ENCODE measurements at regions not wholly inside any gene's neighbourhood (a gene's known extent, or its start where the extent isn't known, plus 50 kb on each side); places are given as distances from the start of the nearest gene placed in this dataset.

DNA sequence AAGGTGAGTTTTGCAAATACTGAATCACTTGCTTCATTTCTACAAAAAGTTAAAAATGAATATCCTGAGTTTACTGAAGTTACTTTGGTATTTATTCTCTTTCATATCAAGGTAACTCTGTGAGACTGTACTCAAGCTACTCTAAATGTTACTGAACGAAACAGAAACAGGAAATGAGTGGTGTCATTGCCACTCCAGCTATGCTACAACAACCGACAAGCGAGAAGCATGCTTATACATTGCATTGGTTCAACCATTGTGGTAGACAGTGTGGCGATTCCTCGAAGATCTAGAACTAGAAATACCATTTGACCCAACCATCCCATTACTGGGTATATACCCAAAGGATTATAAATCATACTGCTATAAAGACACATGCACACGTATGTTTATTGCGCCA lies 313.2 kb upstream of the THBS1 start:
- no peaks in the 10 kb centered on the region for H3K27me3 ChIP-seq (ENCODE audit: control insufficient read depth, insufficient read depth, low read length, poor library complexity, severe bottlenecking)

DNA sequence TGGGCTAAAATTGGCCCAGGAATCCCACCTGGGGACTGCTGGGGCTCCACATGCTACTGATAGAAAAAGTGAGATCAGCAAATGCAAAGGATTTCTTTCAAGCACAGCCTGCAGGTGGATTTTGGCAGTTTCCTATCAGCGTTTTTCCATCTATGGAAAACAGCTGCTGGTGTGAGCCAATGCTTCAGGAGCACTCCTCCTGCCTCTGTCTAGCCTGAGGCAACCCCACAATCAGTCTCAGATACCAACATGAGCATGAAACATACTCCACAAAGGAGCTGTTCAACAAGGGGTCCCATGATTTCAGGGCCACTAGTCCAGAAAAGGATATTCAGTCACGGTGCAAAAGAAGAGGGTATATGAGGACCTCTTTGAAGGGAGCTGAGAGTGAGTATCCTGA lies 311.5 kb upstream of the THBS1 start:
- Histone ChIP-seq H3K27me3 (ENCODE audit: control insufficient read depth, insufficient read depth, low read length, poor library complexity, severe bottlenecking) (no peaks in the 10 kb centered on the region), H3K4me3 (ENCODE audit: insufficient read depth, low read depth, low read length) (no peak overlapping the region), H3K4me1 (ENCODE audit: control insufficient read depth, insufficient read depth, low read length) (no peaks in the 10 kb centered on the region), H3K9me3 (ENCODE audit: control insufficient read depth, low read length) (no peaks in the 10 kb centered on the region), H3K27ac (ENCODE audit: insufficient read depth, low read depth, low read length, poor library complexity, severe bottlenecking) (no peak overlapping the region), H3K36me3 (ENCODE audit: control insufficient read depth, insufficient read depth, low read length) (no peaks in the 10 kb centered on the region)
- 77 to 78% methylated on average over 2 of the region's 2 CpGs for WGBS, 2 experiments

More for the DNA sequence above, 313.2 kb upstream of the THBS1 start:
- H3K36me3 ChIP-seq (ENCODE audit: control insufficient read depth, insufficient read depth, low read length), result no peaks in the 10 kb centered on the region
- no peak overlapping the region for H3K4me3 ChIP-seq (ENCODE audit: insufficient read depth, low read depth, low read length)
- no peak overlapping the region for H3K27ac ChIP-seq (ENCODE audit: insufficient read depth, low read depth, low read length, poor library complexity, severe bottlenecking)
- H3K4me1 ChIP-seq (ENCODE audit: control insufficient read depth, insufficient read depth, low read length), result no peaks in the 10 kb centered on the region
- no peaks in the 10 kb centered on the region for H3K9me3 ChIP-seq (ENCODE audit: control insufficient read depth, low read length)
- 85 to 95% methylated on average over 3 to 4 of the region's 7 CpGs for WGBS, 2 experiments

DNA sequence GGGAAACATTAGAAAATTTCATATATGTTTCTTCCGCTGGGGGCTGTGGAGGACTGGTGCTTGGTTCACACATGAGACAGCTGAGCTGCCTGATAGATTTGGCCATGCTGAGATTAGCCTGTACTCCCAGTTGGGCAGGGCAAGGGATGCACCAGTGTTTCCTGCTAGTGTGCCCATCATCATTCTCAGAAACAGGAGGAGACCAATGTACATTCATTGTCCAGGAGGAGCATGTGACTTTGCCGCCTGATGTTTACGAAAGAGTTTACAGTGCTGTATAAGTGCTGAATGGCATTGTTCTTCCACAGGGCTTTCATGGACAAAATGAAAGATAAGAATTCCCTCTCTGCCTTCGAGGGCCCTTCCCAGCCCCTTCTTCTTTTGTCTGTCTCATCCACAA lies 311.1 kb upstream of the THBS1 start:
- Histone ChIP-seq H3K9me3 (ENCODE audit: control insufficient read depth, low read length) (no peaks in the 10 kb centered on the region), H3K36me3 (ENCODE audit: control insufficient read depth, insufficient read depth, low read length) (no peaks in the 10 kb centered on the region), H3K27ac (ENCODE audit: insufficient read depth, low read depth, low read length, poor library complexity, severe bottlenecking) (no peak overlapping the region), H3K4me1 (ENCODE audit: control insufficient read depth, insufficient read depth, low read length) (no peaks in the 10 kb centered on the region), H3K4me3 (ENCODE audit: insufficient read depth, low read depth, low read length) (no peak overlapping the region), H3K27me3 (ENCODE audit: control insufficient read depth, insufficient read depth, low read length, poor library complexity, severe bottlenecking) (no peaks in the 10 kb centered on the region)
- WGBS, 2 experiments, result 91% methylated on average over 4 of the region's 4 CpGs

DNA sequence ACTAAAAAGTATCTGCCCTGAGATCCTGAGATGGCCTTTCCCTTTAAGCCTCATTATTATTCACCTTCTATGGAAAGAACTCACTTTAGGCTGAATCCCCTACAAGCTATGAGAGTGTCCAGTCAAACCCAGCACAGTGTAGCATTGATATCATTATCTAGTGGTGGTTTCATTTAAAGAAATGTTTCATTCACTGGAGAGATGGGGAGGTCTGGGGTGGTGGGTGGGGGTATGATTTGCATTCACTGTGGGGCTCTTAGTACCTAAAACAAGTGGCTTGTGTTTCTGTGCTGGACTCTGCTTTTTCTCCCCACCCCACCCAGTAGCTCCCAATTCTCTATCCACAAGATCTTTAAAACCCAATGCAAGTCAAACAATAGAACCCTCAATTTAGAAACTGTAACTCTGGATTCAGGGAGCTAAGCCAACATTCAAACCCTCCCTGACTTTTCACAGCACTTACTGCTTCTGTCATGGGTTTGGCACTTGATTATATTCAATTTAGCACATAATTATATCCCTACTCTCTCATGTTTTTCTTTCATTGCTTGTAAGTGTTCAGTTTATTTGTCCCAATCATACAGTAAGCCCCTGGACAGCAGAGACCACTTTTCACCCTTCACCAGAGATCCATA lies 310.5 kb upstream of the THBS1 start:
- Histone ChIP-seq H3K4me3 (ENCODE audit: insufficient read depth, low read depth, low read length) (no peak overlapping the region), H3K4me1 (ENCODE audit: control insufficient read depth, insufficient read depth, low read length) (no peaks in the 10 kb centered on the region), H3K27ac (ENCODE audit: insufficient read depth, low read depth, low read length, poor library complexity, severe bottlenecking) (no peak overlapping the region), H3K27me3 (ENCODE audit: control insufficient read depth, insufficient read depth, low read length, poor library complexity, severe bottlenecking) (no peaks in the 10 kb centered on the region), H3K9me3 (ENCODE audit: control insufficient read depth, low read length) (no peaks in the 10 kb centered on the region), H3K36me3 (ENCODE audit: control insufficient read depth, insufficient read depth, low read length) (no peaks in the 10 kb centered on the region)

DNA sequence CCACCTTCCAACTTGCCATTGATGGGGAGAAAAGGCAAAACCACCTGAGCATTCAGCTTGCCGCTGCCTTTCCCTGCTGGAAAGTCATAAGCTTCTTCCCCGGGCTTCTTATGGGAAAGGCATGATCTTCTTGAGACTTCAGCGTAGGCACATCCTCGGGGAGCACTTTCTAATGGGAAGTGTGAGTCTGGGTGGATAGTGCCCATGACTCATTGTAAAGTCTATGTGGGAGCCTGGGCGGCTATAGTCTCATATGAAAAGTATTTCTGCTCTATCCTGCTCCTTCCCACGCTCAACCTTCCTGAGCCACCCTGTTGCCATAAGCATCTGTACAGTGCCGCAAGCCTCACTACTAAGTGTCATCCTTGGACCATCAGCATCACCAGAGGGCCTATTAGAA lies 309.9 kb upstream of the THBS1 start:
- H3K9me3 ChIP-seq (ENCODE audit: control insufficient read depth, low read length), result no peaks in the 10 kb centered on the region
- H3K27ac ChIP-seq (ENCODE audit: insufficient read depth, low read depth, low read length, poor library complexity, severe bottlenecking), result no peak overlapping the region
- no peaks in the 10 kb centered on the region for H3K36me3 ChIP-seq (ENCODE audit: control insufficient read depth, insufficient read depth, low read length)
- H3K4me3 ChIP-seq (ENCODE audit: insufficient read depth, low read depth, low read length), result no peak overlapping the region
- 95 to 96% methylated on average over 7 of the region's 7 CpGs for WGBS, 2 experiments
- H3K27me3 ChIP-seq (ENCODE audit: control insufficient read depth, insufficient read depth, low read length, poor library complexity, severe bottlenecking), result no peaks in the 10 kb centered on the region
- no peaks in the 10 kb centered on the region for H3K4me1 ChIP-seq (ENCODE audit: control insufficient read depth, insufficient read depth, low read length)

DNA sequence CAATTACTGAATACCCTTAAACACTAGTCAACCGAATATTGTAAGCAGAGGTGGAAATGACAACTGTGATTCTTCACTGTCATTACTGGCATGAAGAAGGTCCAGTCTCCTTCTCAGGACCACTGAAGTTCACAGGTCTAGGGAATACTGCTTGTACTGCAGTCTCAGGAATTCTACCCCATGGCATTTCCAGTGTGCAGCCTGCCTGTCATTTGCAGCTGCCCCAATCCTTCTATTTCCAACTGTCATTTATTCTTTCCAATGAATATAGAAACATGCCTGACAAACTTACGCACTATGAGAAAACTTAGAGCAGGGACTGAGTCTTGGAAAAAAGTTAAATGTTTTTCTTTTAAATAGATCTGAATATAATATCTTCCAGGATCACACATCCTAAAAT lies 308.0 kb upstream of the THBS1 start:
- H3K4me1 ChIP-seq (ENCODE audit: control insufficient read depth, insufficient read depth, low read length), result no peaks in the 10 kb centered on the region
- 97% methylated on average over 1 to 2 of the region's 2 CpGs for WGBS, 2 experiments
- H3K27ac ChIP-seq (ENCODE audit: insufficient read depth, low read depth, low read length, poor library complexity, severe bottlenecking), result no peak overlapping the region

DNA sequence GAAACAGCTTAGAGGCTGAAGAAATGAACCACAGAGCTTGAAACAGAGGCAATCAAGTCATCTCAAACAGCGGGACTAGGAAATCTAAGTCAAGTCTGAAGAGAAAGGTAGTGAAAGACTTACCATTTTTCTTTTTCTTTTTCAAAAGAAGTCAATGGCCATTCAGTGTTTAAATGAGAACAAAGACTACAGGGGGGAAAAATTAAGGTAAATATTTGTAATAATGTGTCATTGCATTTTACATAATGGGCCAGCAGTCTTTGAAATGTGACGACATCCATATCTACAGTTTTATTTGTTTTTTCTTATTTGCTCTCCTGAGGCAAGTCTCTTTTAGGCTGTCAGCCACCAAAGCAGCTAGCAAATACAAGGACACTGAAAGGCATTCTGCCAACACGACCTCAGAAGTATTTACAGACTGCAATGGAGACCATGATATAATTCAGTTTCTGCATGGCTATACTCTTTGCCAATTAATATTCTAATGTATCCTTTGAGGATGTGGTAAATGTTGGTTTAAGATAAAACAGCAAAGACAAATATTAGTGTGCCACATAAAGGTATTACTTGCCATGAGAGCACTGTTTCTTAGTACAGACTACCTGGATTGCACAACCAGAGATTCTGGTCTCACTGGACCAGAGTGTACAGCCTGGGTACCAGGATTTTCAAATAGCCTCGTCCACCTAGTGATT lies 307.0 kb upstream of the THBS1 start:
- no peak overlapping the region for H3K27ac ChIP-seq (ENCODE audit: insufficient read depth, low read depth, low read length, poor library complexity, severe bottlenecking)
- H3K4me3 ChIP-seq (ENCODE audit: insufficient read depth, low read depth, low read length), result no peak overlapping the region
- H3K9me3 ChIP-seq (ENCODE audit: control insufficient read depth, low read length), result no peaks in the 10 kb centered on the region
- no peaks in the 10 kb centered on the region for H3K27me3 ChIP-seq (ENCODE audit: control insufficient read depth, insufficient read depth, low read length, poor library complexity, severe bottlenecking)
- 72 to 89% methylated on average over 4 of the region's 4 CpGs for WGBS, 2 experiments
- no peaks in the 10 kb centered on the region for H3K36me3 ChIP-seq (ENCODE audit: control insufficient read depth, insufficient read depth, low read length)
- no peaks in the 10 kb centered on the region for H3K4me1 ChIP-seq (ENCODE audit: control insufficient read depth, insufficient read depth, low read length)

More for the DNA sequence above, 308.0 kb upstream of the THBS1 start:
- Histone ChIP-seq H3K36me3 (ENCODE audit: control insufficient read depth, insufficient read depth, low read length) (no peaks in the 10 kb centered on the region), H3K9me3 (ENCODE audit: control insufficient read depth, low read length) (no peaks in the 10 kb centered on the region), H3K4me3 (ENCODE audit: insufficient read depth, low read depth, low read length) (no peak overlapping the region), H3K27me3 (ENCODE audit: control insufficient read depth, insufficient read depth, low read length, poor library complexity, severe bottlenecking) (no peaks in the 10 kb centered on the region)

DNA sequence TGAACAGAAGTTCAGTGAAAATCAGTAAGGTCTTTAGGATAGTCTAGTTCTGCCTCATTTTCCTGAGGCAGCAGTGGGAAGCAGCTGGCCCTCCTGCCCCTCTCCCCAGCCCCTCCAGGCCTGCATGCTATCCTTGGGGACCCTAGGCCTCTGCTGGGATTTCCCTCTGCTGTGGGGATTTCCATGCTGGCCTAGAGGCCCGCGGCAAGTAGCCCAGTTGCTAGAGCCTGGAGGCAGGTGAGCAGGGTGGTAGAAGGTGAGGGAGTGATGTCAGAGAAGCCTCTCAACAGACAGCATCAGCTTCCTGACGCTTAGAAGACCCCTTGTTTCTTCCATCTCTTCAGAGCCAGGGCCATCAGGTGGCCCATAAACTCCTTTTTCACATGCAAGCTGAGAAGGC lies 305.8 kb upstream of the THBS1 start:
- Histone ChIP-seq H3K27ac (ENCODE audit: insufficient read depth, low read depth, low read length, poor library complexity, severe bottlenecking) (no peak overlapping the region), H3K36me3 (ENCODE audit: control insufficient read depth, insufficient read depth, low read length) (no peaks in the 10 kb centered on the region), H3K9me3 (ENCODE audit: control insufficient read depth, low read length) (no peaks in the 10 kb centered on the region), H3K27me3 (ENCODE audit: control insufficient read depth, insufficient read depth, low read length, poor library complexity, severe bottlenecking) (no peaks in the 10 kb centered on the region), H3K4me3 (ENCODE audit: insufficient read depth, low read depth, low read length) (no peak overlapping the region), H3K4me1 (ENCODE audit: control insufficient read depth, insufficient read depth, low read length) (no peaks in the 10 kb centered on the region)
- WGBS, 2 experiments, result 81 to 90% methylated on average over 3 of the region's 3 CpGs

DNA sequence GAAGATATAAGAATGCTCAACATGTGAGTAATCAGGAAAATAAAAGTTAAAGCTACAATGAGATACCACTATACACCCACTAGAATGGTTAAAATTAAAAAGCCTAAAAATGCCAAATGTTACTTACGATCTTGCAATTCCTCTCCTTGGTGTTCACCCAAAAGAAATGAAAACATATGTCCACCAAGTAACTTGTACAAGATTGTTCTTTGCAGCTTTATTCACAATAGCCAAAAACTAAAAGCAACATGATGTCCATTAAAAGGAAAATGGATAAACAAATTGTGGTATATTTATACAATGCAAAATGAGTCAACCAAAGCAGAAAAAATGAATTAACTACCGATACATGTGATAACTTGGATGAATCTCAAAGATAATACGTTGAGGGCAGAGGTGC lies 301.6 kb upstream of the THBS1 start:
- Histone ChIP-seq H3K27ac (ENCODE audit: insufficient read depth, low read depth, low read length, poor library complexity, severe bottlenecking) (no peak overlapping the region), H3K27me3 (ENCODE audit: control insufficient read depth, insufficient read depth, low read length, poor library complexity, severe bottlenecking) (no peaks in the 10 kb centered on the region), H3K4me1 (ENCODE audit: control insufficient read depth, insufficient read depth, low read length) (no peaks in the 10 kb centered on the region), H3K4me3 (ENCODE audit: insufficient read depth, low read depth, low read length) (no peak overlapping the region), H3K9me3 (ENCODE audit: control insufficient read depth, low read length) (no peaks in the 10 kb centered on the region), H3K36me3 (ENCODE audit: control insufficient read depth, insufficient read depth, low read length) (no peaks in the 10 kb centered on the region)
- 90 to 96% methylated on average over 3 of the region's 3 CpGs for WGBS, 2 experiments

DNA sequence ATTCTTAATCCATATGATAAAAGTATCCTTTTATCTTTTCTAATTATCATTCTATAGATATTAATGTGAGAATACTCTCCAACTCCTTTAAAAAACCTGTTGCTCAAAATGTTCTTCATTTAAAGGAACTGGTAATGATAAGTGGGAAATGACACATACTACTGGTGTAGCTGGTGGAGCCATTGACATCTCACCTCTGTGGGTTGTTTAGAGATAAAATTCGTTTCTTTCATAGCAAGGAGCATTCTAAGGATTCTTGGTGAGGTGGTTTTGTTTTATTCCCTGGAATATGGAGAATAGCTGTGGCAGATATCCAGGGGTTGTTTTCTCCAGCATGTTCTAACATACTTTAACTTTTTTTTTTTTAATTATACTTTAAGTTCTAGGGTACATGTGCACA lies 299.8 kb upstream of the THBS1 start:
- H3K27me3 ChIP-seq (ENCODE audit: control insufficient read depth, insufficient read depth, low read length, poor library complexity, severe bottlenecking), result no peaks in the 10 kb centered on the region
- no peak overlapping the region for H3K4me3 ChIP-seq (ENCODE audit: insufficient read depth, low read depth, low read length)
- 97 to 100% methylated on average over 1 of the region's 1 CpG for WGBS, 2 experiments
- H3K27ac ChIP-seq (ENCODE audit: insufficient read depth, low read depth, low read length, poor library complexity, severe bottlenecking), result no peak overlapping the region
- no peaks in the 10 kb centered on the region for H3K36me3 ChIP-seq (ENCODE audit: control insufficient read depth, insufficient read depth, low read length)
- H3K4me1 ChIP-seq (ENCODE audit: control insufficient read depth, insufficient read depth, low read length), result no peaks in the 10 kb centered on the region
- no peaks in the 10 kb centered on the region for H3K9me3 ChIP-seq (ENCODE audit: control insufficient read depth, low read length)
